Adrenal gland (tissue), 5 donors: ENCODE measurements at regions not wholly inside any gene's neighbourhood (a gene's known extent, or its start where the extent isn't known, plus 50 kb on each side); places are given as distances from the start of the nearest gene placed in this dataset.

Source experiments
- CTCF ChIP-seq, 6 experiments: fragments of 450-650 bp in 4 of 6; fragments of 200-600 bp in 2 of 6; sonication (generic) in 1 of 6; IDR thresholded peaks; 1 replicate in 5 of 6; 2 replicates in 1 of 6; pipeline versions ENCODE4 v1.5.1 to v1.8.0; 2016 to 2021; ENCODE audit warnings: antibody characterized with exemption in 6 of 6, mild to moderate bottlenecking in 2 of 6, moderate library complexity in 1 of 6
- POLR2A ChIP-seq, 2 donors: fragments of 450-650 bp; IDR thresholded peaks; one replicate each; pipeline ENCODE4 v1.6.1; 2017; ENCODE audit warnings: antibody characterized with exemption in 2 of 2, mild to moderate bottlenecking in 2 of 2, moderate library complexity in 1 of 2
- donor health status: DM: no; HTN: no; CAD: no.

GRCh38 chr1:68585351-68585750, 88.5 kb upstream of the DEPDC1 start:
- no peak for TF ChIP-seq CTCF (IDR thresholded peaks at IDR 0.05)
- TF ChIP-seq POLR2A (IDR thresholded peaks at IDR 0.05) = no peak
